NCI-H748 treated with DMSO at 0.1 percent for 48 hours (cell line): ENCODE measurements at regions not wholly inside any gene's neighbourhood (a gene's known extent, or its start where the extent isn't known, plus 50 kb on each side); places are given as distances from the start of the nearest gene placed in this dataset.
A peak's percentile ranks its signal among the peaks of the same experiment; 100 is the strongest.
"Not testable (repeated sequence)": the region's sequence is repeated elsewhere in the genome, so short reads cannot be mapped to it uniquely, and the experiment has no call there.

Experiments
- DNase-seq: peaks from one replicate; lab custom pipeline; 2025; lab: John Stamatoyannopoulos, UW

DNA sequence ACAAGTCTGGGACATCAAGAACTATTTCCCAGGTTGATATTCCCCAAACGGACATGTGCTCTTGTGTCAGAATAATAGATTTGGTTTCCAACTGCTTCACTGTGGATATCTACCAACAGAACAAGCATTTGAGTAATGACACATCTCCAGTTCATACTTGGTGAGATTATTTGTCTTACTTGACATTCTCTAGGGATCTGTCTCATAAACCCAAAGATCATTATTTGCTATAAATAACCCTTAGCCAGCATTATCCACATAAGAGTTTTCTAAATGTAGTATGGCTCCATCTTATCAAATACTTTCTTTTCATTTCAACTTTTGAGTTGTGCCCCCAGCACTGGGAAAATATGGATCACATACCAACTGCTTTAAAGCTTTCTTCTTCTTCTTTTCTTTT lies 1063.9 kb upstream of the CDH18 start:
- DNase-seq, result no peak

- no peak for DNase-seq
Measured at GRCh38 chr5:21049901-21050300, 1061.9 kb upstream of the CDH18 start.

- no peak for DNase-seq
Measured at GRCh38 chr5:21030981-21031380, 1043.0 kb upstream of the CDH18 start.

DNA sequence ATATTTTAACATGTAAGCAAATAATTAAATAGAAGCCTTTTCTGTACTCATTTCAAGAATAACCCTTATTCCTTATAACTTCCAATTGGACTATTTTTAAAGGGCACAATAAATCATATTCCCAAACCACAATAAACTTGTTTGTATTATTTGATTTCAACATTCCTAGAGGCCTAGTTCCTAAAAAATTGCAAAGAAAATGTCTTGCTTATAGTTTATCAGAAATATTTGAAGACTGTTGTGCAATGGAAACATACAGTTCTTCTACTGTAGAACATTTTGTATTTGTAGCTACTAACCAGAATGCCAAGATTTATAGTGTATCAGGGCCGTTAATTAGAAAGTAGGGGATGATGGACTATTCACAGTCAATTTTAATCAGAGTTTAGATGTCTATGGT lies 1037.0 kb upstream of the CDH18 start:
- no peak for DNase-seq

DNA sequence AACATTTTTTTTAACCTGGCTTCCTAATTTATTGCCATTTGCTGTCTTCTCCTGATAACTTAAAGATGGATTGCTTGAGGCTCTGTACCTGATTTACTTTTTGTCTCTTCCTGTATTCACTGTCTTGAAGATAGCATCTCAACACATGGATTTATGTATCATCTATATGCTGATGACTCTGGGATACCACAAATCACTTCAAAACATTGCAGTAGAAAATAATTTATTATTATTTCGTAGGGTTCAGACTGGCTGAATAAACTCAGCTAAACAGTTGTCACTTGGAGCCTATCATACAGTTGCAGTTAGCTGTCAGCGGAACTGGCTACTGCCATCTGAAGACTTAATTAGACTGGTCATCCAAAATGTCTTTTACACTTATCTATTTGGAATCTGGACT lies 1025.2 kb upstream of the CDH18 start:
- DNase-seq, result no peak

DNA sequence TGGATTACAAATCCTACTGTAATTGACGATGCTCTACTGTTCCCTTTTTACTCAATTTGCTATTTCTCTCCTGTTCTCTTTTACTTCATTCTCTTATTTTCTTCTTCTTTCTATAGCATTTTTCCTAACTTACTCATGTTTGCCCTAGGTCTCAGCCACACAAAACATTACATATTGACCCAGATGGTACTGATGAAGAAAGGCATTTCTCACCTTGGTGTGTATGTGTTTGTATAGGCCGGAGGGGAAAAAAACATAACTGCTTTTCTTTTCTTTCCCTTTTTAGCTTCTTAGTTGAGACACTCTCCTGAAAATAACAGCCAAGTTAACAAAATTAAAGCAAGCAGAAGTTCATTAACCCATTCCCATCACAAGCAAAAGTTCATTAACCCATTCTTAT lies 1019.8 kb upstream of the CDH18 start:
- DNase-seq, result no peak

- not testable (repeated sequence) for DNase-seq
Measured at GRCh38 chr5:20988933-20989332, 1000.9 kb upstream of the CDH18 start.

- no peak for DNase-seq
Measured at GRCh38 chr5:20985754-20986153, 997.8 kb upstream of the CDH18 start.

DNA sequence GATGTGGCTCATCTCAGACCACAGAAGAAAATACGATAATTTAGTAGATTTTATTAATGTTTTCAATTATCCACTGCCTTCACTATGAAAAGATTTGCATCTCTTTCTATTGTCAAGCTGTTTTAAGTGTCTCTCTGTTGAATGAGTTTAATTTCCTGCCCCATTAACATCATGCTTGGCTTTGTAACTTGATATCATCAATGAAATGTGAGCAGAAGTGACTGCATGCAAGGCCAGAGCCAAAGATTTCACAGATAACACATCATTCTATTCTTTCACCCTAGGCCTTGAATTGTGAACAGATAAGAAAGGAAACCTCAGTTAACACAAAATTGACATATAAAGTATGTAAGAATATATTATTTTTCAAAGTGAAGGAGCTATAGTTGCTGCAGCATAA lies 986.4 kb upstream of the CDH18 start:
- peak; percentile 89 for DNase-seq

DNA sequence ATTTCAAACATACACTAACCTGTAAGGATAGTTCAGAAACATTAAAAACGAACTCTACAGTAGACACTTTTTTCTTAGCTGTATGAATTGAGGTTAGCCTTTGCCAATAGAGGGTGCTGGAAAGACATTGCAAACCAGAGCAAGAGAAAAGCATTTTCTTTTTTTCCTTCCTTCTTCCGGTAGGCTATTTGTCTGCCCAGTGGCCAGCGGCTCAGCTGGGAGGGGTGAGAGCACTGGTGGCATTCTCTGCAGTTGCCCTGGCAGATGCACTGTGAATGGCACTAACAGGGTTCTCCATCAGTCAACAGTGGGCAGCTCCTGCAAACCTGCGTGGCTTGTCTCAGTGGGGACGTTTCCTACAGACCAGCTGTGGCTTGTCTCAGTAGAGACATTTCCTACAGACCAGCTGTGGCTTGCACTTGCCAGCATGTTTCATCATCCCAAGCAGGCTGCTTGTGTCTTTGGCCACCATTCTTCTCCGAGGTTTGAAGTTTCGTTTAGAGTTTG lies 984.5 kb upstream of the CDH18 start:
- peak; percentile 91 for DNase-seq

DNA sequence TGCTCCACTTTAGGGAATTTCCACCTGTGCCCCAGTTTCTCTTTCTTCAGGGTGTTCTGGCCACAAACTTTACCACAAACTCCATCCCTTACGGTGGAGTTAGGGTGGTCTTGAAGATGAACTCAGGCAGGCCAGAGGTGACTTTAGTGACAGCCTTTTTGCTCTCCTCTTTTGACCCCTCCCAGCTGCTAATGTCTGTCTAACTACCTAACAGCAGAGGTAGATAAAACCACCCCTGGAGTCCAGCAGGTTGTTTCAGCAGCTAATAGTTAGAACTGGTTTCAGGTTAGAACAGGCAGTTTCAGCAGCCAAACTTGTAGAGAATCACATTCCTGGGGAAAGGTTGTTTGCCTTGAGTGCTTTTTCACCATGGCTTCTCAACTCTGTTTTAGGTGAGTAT lies 971.3 kb upstream of the CDH18 start:
- DNase-seq, result no peak

- no peak for DNase-seq
Measured at GRCh38 chr5:20958641-20959040, 970.6 kb upstream of the CDH18 start.

- no peak for DNase-seq
Measured at GRCh38 chr5:20956134-20956533, 968.1 kb upstream of the CDH18 start.

DNA sequence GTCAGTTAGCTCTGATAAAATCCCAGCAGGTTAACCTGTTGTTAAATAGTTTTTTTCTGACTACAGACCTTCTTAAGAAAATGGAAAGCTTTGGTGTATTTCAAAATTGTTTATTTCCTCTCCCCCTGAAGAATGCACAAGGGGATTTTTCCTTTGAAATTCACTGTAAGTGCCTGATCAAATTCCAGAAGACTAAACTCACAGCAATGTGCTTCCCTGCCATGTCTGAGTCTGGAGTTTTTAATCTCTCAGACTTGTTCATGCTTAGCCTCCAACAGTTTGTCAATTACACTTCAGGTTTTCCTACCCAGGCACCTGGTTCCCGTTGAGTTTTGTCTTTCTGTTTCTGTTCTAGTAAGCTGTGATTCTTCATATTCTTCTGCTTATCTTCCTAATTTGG lies 961.6 kb upstream of the CDH18 start:
- DNase-seq, result no peak

DNA sequence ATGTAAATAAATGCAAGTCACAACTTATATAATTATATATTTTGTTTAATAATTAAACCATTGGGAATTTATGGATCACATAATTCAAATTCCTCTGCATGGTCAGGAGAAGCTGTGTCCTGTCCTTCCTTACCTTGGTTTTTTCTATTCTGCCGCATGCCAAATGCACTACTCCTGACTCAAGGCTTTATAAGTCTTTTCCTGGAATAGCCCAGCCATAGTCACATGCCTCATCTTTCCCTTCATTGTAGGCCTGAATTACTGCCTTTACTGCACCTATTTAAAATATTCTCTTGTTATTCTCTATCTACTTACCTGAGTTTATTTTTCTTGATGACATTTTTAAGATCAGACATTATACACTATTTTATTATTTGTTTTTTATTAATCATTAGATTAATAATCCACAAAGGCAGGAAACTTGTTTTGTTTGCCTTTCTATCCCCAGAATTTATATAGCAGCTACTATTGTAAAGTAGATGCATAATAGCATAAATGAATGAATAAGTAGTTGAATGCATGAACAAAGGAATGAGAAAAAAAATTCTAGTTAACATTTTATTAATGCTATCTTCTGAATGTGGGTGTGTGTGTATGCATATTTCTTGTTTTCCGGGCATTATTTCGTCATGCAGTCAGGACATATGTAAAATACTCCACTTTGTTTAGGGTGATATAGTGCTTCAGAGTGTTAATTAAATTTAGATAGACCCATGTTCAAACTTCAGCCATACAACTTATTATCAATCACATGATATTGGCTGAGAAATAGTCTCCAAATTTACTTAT lies 955.4 kb upstream of the CDH18 start:
- DNase-seq, result not testable (repeated sequence)

DNA sequence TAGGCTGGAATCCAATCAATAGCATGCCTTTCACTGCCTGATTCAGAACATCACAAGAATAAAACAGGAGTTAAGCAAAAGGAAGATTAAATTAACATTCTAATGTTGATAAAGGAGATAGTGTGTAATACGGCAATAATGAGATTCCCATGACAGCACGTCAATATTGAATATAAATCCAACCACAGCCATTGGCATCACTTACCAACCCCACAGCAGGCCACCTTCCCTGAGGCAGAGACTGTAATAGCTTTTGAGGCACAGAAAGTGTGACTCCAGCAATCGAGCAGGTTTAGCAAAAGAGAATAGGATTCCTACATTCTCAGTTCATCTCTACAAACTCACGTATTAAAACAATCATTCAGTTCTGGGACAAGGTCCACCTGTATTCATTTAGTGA lies 954.6 kb upstream of the CDH18 start:
- DNase-seq, result not testable (repeated sequence)

GRCh38 chr5:20940786-20941185 lies 952.8 kb upstream of the CDH18 start:
- DNase-seq, result not testable (repeated sequence)

- DNase-seq, result not testable (repeated sequence)
Measured at GRCh38 chr5:20890936-20891335, 902.9 kb upstream of the CDH18 start.

GRCh38 chr5:20875726-20876125 lies 887.7 kb upstream of the CDH18 start:
- DNase-seq, result not testable (repeated sequence)

GRCh38 chr5:20865892-20866291 lies 877.9 kb upstream of the CDH18 start:
- DNase-seq, result not testable (repeated sequence)

GRCh38 chr5:20833081-20833627 lies 845.2 kb upstream of the CDH18 start:
- no peak for DNase-seq

DNA sequence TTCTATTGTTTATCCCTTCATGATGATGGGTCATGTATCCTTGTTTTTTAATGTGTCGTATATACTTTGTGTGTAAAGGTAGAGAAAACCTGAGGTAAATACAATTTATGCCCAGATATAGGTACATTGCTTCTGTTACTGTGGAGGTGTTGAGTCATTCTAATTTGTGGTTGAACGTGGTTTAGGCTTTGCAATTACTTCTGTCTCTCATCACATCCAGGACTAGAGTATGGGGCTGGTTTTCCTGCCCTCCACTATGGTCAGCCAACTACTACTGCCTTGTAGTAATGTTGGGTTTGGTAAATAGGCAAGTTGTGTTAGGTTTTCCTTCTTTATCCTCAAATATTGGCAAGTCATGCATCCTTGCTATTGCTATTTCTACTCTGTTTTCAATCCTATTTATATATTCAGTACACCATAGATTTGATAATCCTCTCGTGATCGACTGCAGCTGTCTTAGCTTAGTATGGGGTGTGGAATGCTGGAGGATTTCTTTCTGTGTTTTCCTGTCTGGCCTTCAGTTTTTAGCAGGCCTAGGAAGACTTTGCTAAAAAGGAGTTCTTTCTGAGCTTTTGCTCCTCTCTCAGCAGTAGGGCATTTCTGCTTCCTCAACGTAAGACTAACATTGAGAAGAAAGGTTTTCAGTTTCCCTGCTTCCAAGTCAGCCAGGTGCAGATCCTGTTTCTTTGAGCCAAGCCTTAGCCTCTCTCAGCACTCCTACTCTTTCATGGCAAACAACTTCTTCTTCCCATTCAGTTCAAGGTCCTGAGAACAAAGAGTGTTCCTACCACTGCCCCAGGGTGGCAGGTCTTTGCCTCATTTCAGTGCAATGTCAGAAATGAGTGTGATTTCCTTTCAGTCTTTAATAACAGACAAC lies 844.4 kb upstream of the CDH18 start:
- no peak for DNase-seq

- DNase-seq, result not testable (repeated sequence)
Measured at GRCh38 chr5:20825951-20826350, 838.0 kb upstream of the CDH18 start.
